Esophagus muscularis mucosa (tissue), 4 donors: ENCODE measurements at regions not wholly inside any gene's neighbourhood (a gene's known extent, or its start where the extent isn't known, plus 50 kb on each side); places are given as distances from the start of the nearest gene placed in this dataset.

Source experiments
- DNase-seq: peaks from one replicate; pipeline ENCODE4 v3.0.0-alpha.2; 2017; ENCODE audit errors: extremely low spot score
- H3K27ac ChIP-seq, 4 donors: fragments of 200-600 bp; sonication (generic); replicated peaks in 1 of 4; 1 replicate in 3 of 4; 2 replicates in 1 of 4; pipeline ENCODE4 v1.5.1; 2016 to 2019; ENCODE audit warnings: mild to moderate bottlenecking in 1 of 4
- H3K27me3 ChIP-seq, 4 donors: fragments of 200-600 bp; sonication (generic); one replicate each; pipeline versions ENCODE4 v1.5.1 to v1.6.0; 2016 to 2019
- H3K36me3 ChIP-seq, 4 donors: fragments of 200-600 bp; sonication (generic); one replicate each; pipeline ENCODE4 v1.5.1; 2016 to 2019
- H3K4me1 ChIP-seq, 4 donors: fragments of 200-600 bp; sonication (generic); one replicate each; pipeline ENCODE4 v1.5.1; 2016 to 2019
- H3K4me3 ChIP-seq, 4 donors: fragments of 200-600 bp; sonication (generic); 1 replicate in 2 of 4; 2 replicates in 2 of 4; pipeline ENCODE4 v1.5.1; 2016 to 2019; ENCODE audit warnings: mild to moderate bottlenecking in 4 of 4, moderate library complexity in 1 of 4
- H3K9me3 ChIP-seq, 4 donors: fragments of 200-600 bp; sonication (generic); 1 replicate in 3 of 4; 2 replicates in 1 of 4; pipeline ENCODE4 v1.5.1; 2016 to 2019
- CTCF ChIP-seq, 3 experiments: fragments of 200-600 bp in 2 of 3; fragments of 450-650 bp in 1 of 3; sonication (generic) in 2 of 3; IDR thresholded peaks; one replicate each; pipeline ENCODE4 v1.5.1; 2017 to 2019; ENCODE audit warnings: antibody characterized with exemption in 3 of 3, mild to moderate bottlenecking in 2 of 3, moderate library complexity in 1 of 3
- EP300 ChIP-seq: sonication (generic); formaldehyde crosslinking; IDR thresholded peaks from one replicate; pipeline ENCODE4 v1.6.1; 2017; ENCODE audit warnings: antibody characterized with exemption
- POLR2A ChIP-seq: fragments of 450-650 bp; IDR thresholded peaks from one replicate; pipeline ENCODE4 v1.6.1; 2017; ENCODE audit warnings: antibody characterized with exemption, moderate library complexity, mild to moderate bottlenecking, low read depth
- POLR2AphosphoS5 ChIP-seq, 2 donors: sonication (generic); formaldehyde crosslinking; IDR thresholded peaks; one replicate each; pipeline ENCODE4 v1.6.1; 2017; ENCODE audit warnings: antibody characterized with exemption in 2 of 2
- WGBS: methylation state at CpG from one replicate; pipeline ENCODE4 v1.1.5; 2018; 5-methylcytosine and 5-hydroxymethylcytosine counted together
- intact Hi-C: fragments of 100-400 bp; cut with DNase I; formaldehyde crosslinking; loops from one replicate; pipeline ENCODE4 v1.15.1; 2023

GRCh38 chr5:85010014-85010562 lies 625.4 kb upstream of the EDIL3 start:
- TF ChIP-seq CTCF (IDR thresholded peaks at IDR 0.05) (no peak), POLR2AphosphoS5 (IDR thresholded peaks at IDR 0.05) (no peak), POLR2A (no peak), EP300 (no peak)
- Histone ChIP-seq H3K9me3 (no peaks in the 10 kb centered on the region), H3K36me3 (no peaks in the 10 kb centered on the region), H3K27ac (no peak overlapping the region), H3K4me3 (no peak overlapping the region), H3K27me3 (no peaks in the 10 kb centered on the region), H3K4me1 (no peaks in the 10 kb centered on the region)
- WGBS = 87% methylated on average over 4 of the region's 4 CpGs
- intact Hi-C loops = no loop called here
- DNase-seq = no peak

DNA sequence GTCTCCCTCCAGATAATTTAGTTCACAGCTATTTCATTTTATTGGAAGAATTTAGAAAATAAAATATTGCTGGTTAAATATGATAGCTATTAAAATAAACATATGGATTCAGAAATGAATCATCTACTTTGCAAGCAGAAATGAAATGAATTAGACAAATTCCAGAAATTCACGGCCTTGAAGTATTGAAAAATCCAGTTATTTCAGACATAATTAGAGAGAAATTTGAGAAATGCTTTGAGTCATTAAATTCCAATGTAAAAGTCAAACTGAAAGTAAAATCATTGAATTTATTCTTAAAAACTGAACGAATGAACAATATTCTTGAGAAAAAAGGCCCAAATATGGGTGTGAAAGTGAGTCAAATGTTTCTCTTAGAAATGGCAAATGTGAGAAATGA lies 632.6 kb upstream of the EDIL3 start:
- H3K4me3 ChIP-seq = no peak overlapping the region
- no peak for TF ChIP-seq POLR2AphosphoS5 (IDR thresholded peaks at IDR 0.05)
- no peak for TF ChIP-seq EP300

DNA sequence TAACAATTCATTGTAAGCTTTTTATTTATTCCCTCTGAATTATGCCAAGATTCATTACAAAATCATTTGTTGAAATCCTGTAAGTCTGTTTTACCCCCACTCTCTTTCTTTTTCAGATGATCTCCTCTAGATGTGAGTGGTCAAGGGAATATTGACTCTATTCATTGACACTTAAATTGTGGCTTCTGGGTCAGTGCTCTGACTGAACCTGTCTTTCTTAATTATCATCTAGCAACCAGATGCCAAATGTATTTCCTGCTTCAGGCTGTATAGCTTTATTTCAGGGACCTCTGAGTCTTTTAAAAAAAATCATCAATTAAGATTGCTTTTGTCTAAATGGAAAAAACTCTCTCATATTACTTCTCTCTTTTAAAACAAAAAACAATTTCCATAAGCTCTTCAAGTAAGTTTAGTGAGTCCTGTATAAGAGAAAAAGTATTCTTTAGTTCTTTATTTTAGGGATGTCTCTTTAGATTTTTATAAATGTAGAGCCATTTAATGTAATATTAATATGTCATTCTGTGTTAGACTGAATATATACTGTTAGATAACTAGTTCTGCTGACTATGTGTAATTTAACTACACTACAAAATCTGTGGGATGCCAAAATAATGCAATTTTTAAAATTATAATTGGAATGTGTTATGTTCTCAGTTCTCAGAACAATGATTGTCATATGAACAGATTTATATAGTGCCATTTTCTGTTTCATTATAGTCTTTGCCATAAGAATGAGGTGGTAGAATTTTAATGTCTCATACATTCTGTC lies 645.8 kb upstream of the EDIL3 start:
- Histone ChIP-seq H3K36me3 (no peaks in the 10 kb centered on the region), H3K27ac (no peak overlapping the region), H3K9me3 (no peaks in the 10 kb centered on the region), H3K4me1 (no peaks in the 10 kb centered on the region), H3K27me3 (no peaks in the 10 kb centered on the region), H3K4me3 (no peak overlapping the region)
- intact Hi-C loops = no loop called here
- no peak for DNase-seq
- TF ChIP-seq CTCF (IDR thresholded peaks at IDR 0.05) (no peak), POLR2AphosphoS5 (IDR thresholded peaks at IDR 0.05) (no peak), EP300 (no peak), POLR2A (no peak)

More for the DNA sequence above, 632.6 kb upstream of the EDIL3 start:
- no peak for DNase-seq
- no peaks in the 10 kb centered on the region for H3K36me3 ChIP-seq
- no peaks in the 10 kb centered on the region for H3K27me3 ChIP-seq
- no peak overlapping the region for H3K27ac ChIP-seq
- 64% methylated on average over 2 of the region's 2 CpGs for WGBS
- intact Hi-C loops = no loop called here
- H3K9me3 ChIP-seq = peaks cover 0 to 5% (median 0%) of the 10 kb centered on the region in 4 donors
- no peaks in the 10 kb centered on the region for H3K4me1 ChIP-seq

DNA sequence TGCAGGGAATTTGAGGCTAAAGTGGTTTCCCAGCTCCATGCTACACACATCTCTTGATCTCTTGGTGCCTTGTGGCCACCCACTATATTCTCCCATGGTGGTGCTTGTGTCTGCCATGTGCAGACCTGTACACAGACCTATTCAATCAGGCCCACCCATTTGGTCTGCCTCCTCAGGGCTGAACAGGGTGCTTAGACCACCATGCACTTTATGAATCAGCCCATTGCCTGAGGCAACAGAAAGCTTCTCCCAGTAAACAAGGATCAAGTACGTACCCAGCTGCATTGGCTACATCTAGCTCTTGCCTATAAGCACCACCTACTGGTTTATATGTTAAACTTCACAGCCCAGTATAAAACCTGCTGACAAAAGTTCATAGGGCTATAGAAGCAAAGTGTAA lies 664.3 kb upstream of the EDIL3 start:
- no peak for TF ChIP-seq POLR2AphosphoS5 (IDR thresholded peaks at IDR 0.05)
- no peak for TF ChIP-seq POLR2A
- no peak for TF ChIP-seq CTCF (IDR thresholded peaks at IDR 0.05)
- TF ChIP-seq EP300 = no peak

DNA sequence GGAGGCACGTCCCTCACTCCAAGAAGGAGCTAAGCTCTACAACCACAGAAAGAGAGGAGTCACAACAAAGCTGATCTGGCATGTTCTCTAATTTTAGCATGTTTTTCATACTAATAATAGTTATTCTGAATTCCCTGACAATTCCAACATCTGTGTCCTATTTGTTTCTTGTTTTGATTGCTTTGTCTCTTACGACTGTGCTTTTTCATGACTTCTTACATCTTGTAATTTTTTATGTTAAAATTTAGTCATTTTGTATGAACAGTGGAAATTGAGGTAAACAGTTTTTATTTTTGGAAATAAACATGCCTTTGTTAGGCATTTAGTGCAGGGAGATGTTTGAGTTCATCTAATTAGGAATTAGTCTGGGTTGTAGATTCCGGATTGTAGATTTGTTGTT lies 668.1 kb upstream of the EDIL3 start:
- H3K36me3 ChIP-seq = no peaks in the 10 kb centered on the region
- no peaks in the 10 kb centered on the region for H3K4me1 ChIP-seq
- no peak overlapping the region for H3K4me3 ChIP-seq
- TF ChIP-seq EP300 (no peak), POLR2AphosphoS5 (IDR thresholded peaks at IDR 0.05) (no peak), CTCF (IDR thresholded peaks at IDR 0.05) (no peak), POLR2A (no peak)
- WGBS = 61% methylated on average over 3 of the region's 3 CpGs
- no peaks in the 10 kb centered on the region for H3K9me3 ChIP-seq
- intact Hi-C loops = no loop called here
- no peak overlapping the region for H3K27ac ChIP-seq
- H3K27me3 ChIP-seq = no peaks in the 10 kb centered on the region
- DNase-seq = no peak

More for the DNA sequence above, 664.3 kb upstream of the EDIL3 start:
- Histone ChIP-seq H3K4me1 (no peaks in the 10 kb centered on the region), H3K4me3 (no peak overlapping the region), H3K27ac (no peak overlapping the region), H3K9me3 (no peaks in the 10 kb centered on the region), H3K36me3 (no peaks in the 10 kb centered on the region), H3K27me3 (no peaks in the 10 kb centered on the region)
- WGBS = 15% methylated on average over 1 of the region's 1 CpG
- intact Hi-C loops = no loop called here
- DNase-seq = no peak
